ENCODE measurements at regions not wholly inside any gene's neighbourhood (a gene's known extent, or its start where the extent isn't known, plus 50 kb on each side); places are given as distances from the start of the nearest gene placed in this dataset.

DNA sequence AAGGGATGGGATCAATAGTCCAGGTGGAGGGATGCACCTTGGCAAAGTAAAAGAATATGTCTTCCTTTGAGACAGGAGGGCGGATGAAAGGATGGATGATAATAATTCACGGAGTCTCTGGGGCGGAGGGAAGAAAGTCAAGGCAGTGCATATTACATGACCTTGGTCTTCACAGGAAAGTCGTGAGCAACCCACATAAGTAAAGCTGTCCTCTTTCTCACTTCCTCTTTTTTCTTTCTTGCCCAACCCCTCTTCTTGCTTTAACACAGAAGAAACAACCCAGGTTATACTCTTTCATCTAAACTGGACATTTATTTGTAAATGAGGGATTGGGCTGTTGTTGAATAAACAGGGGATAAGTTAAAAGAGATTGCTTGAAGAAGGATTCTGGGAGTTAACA lies 168.7 kb upstream of the SKOR2 start:
- Histone ChIP-seq H3K27ac (no peak overlapping the region), H3K27me3 (peaks cover 8% of the 10 kb centered on the region), H3K4me3 (no peak overlapping the region), H3K9me3 (no peaks in the 10 kb centered on the region), H3K4me1 (peaks cover 3% of the 10 kb centered on the region), H3K36me3 (no peaks in the 10 kb centered on the region)
- DNase-seq (ENCODE audit: low spot score in 2 of 2): no peak
- 54% methylated on average over 4 of the region's 4 CpGs for WGBS
- TF ChIP-seq EP300 (IDR thresholded peaks at IDR 0.05): no peak
- no peak for TF ChIP-seq POLR2A (IDR thresholded peaks at IDR 0.05)
- TF ChIP-seq POLR2AphosphoS5 (IDR thresholded peaks at IDR 0.05): no peak
- TF ChIP-seq, protein P1, sequence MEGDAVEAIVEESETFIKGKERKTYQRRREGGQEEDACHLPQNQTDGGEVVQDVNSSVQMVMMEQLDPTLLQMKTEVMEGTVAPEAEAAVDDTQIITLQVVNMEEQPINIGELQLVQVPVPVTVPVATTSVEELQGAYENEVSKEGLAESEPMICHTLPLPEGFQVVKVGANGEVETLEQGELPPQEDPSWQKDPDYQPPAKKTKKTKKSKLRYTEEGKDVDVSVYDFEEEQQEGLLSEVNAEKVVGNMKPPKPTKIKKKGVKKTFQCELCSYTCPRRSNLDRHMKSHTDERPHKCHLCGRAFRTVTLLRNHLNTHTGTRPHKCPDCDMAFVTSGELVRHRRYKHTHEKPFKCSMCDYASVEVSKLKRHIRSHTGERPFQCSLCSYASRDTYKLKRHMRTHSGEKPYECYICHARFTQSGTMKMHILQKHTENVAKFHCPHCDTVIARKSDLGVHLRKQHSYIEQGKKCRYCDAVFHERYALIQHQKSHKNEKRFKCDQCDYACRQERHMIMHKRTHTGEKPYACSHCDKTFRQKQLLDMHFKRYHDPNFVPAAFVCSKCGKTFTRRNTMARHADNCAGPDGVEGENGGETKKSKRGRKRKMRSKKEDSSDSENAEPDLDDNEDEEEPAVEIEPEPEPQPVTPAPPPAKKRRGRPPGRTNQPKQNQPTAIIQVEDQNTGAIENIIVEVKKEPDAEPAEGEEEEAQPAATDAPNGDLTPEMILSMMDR (IDR thresholded peaks at IDR 0.05): no peak

- WGBS: 39% methylated on average over 3 of the region's 3 CpGs
- no peaks in the 10 kb centered on the region for H3K36me3 ChIP-seq
- no peaks in the 10 kb centered on the region for H3K9me3 ChIP-seq
- H3K4me1 ChIP-seq: peaks cover 3% of the 10 kb centered on the region
- no peak overlapping the region for H3K4me3 ChIP-seq
- DNase-seq (ENCODE audit: low spot score in 2 of 2): no peak
- TF ChIP-seq POLR2AphosphoS5 (IDR thresholded peaks at IDR 0.05) (no peak), POLR2A (IDR thresholded peaks at IDR 0.05) (no peak), EP300 (IDR thresholded peaks at IDR 0.05) (no peak)
- TF ChIP-seq, protein P1 (IDR thresholded peaks at IDR 0.05): no peak
- no peak overlapping the region for H3K27ac ChIP-seq
- peaks cover 8% of the 10 kb centered on the region for H3K27me3 ChIP-seq
Observed at GRCh38 chr18:47418746-47419145, 167.3 kb upstream of the SKOR2 start.

GRCh38 chr18:47417807-47418206 lies 166.3 kb upstream of the SKOR2 start:
- 47% methylated on average over 2 of the region's 2 CpGs for WGBS
- TF ChIP-seq EP300 (IDR thresholded peaks at IDR 0.05) (no peak), POLR2AphosphoS5 (IDR thresholded peaks at IDR 0.05) (no peak), POLR2A (IDR thresholded peaks at IDR 0.05) (no peak)
- TF ChIP-seq, protein P1 (IDR thresholded peaks at IDR 0.05): no peak
- H3K4me1 ChIP-seq: peaks cover 3% of the 10 kb centered on the region
- H3K27me3 ChIP-seq: peaks cover 13% of the 10 kb centered on the region
- H3K36me3 ChIP-seq: no peaks in the 10 kb centered on the region
- no peak overlapping the region for H3K4me3 ChIP-seq
- no peak for DNase-seq (ENCODE audit: low spot score in 2 of 2)
- H3K27ac ChIP-seq: no peak overlapping the region
- no peaks in the 10 kb centered on the region for H3K9me3 ChIP-seq

- Histone ChIP-seq H3K9me3 (no peaks in the 10 kb centered on the region), H3K4me3 (no peak overlapping the region), H3K27ac (no peak overlapping the region), H3K4me1 (peaks cover 3% of the 10 kb centered on the region), H3K36me3 (no peaks in the 10 kb centered on the region), H3K27me3 (peaks cover 13% of the 10 kb centered on the region)
- 41% methylated on average over 4 of the region's 4 CpGs for WGBS
- DNase-seq (ENCODE audit: low spot score in 2 of 2): no peak
- TF ChIP-seq POLR2AphosphoS5 (IDR thresholded peaks at IDR 0.05) (no peak), POLR2A (IDR thresholded peaks at IDR 0.05) (no peak), EP300 (IDR thresholded peaks at IDR 0.05) (no peak)
- TF ChIP-seq, protein P1 (IDR thresholded peaks at IDR 0.05): no peak
Observed at GRCh38 chr18:47415881-47416280, 164.4 kb upstream of the SKOR2 start.

DNA sequence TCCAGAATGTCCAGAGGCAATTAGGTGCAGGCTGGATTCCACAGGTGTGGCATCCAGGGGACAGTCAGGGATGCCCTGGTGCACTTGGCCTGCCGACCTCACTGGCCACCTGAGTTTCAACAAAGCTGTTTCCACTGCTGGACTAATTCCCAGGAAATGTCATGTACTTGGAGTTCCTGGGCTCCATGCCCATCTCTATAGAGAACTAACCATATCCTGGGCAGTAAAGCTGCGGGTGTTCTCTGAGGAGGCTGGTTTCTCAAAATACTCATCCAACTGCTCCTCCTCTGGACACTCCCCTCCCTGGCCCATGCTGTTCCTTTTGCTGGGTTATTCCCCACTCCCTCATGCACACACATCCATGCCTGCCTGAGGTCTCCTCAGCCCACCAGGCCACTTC lies 161.9 kb upstream of the SKOR2 start:
- no peaks in the 10 kb centered on the region for H3K36me3 ChIP-seq
- H3K27ac ChIP-seq: no peak overlapping the region
- WGBS: 17% methylated on average over 2 of the region's 2 CpGs
- H3K4me1 ChIP-seq: peaks cover 3% of the 10 kb centered on the region
- peaks cover 13% of the 10 kb centered on the region for H3K27me3 ChIP-seq
- H3K9me3 ChIP-seq: no peaks in the 10 kb centered on the region
- no peak for DNase-seq (ENCODE audit: low spot score in 2 of 2)
- no peak overlapping the region for H3K4me3 ChIP-seq
- no peak for TF ChIP-seq EP300 (IDR thresholded peaks at IDR 0.05)

DNA sequence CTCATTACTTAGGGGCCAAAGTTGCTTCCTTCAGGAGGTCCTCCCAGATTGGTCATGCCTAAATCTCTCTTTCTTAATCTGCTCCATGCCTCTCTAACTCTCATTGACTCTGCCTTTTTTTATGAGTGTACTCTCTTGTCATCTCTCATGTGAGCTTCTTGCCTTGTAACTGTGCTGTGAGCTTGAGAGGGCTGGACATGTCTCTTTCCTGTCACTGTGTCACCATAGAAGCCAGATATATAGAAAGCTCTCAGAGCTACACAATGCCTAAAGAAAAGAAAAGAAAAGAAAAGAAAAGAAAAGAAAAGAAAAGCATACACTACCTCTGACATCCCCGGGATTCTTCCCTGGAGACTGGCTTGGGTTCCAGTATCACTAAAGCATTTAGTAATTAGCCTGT lies 161.5 kb upstream of the SKOR2 start:
- no peaks in the 10 kb centered on the region for H3K4me1 ChIP-seq
- 47% methylated on average over 1 of the region's 1 CpG for WGBS
- no peaks in the 10 kb centered on the region for H3K9me3 ChIP-seq
- no peak for TF ChIP-seq EP300 (IDR thresholded peaks at IDR 0.05)
- TF ChIP-seq POLR2A (IDR thresholded peaks at IDR 0.05): no peak
- TF ChIP-seq, protein P1 (IDR thresholded peaks at IDR 0.05): no peak
- no peak for TF ChIP-seq POLR2AphosphoS5 (IDR thresholded peaks at IDR 0.05)
- no peak overlapping the region for H3K27ac ChIP-seq
- no peaks in the 10 kb centered on the region for H3K36me3 ChIP-seq
- peaks cover 13% of the 10 kb centered on the region for H3K27me3 ChIP-seq
- no peak for DNase-seq (ENCODE audit: low spot score in 2 of 2)
- H3K4me3 ChIP-seq: no peak overlapping the region
